MCF 10A (cell line): ENCODE measurements at regions not wholly inside any gene's neighbourhood (a gene's known extent, or its start where the extent isn't known, plus 50 kb on each side); places are given as distances from the start of the nearest gene placed in this dataset.

Experiments
- BruUV-seq: library from RNA; stranded (reverse); fragments of 400-500 nt; replicated peaks from 2 replicates; lab custom pipeline; 2021; lab: Mats Ljungman, UMichigan
- CTCF ChIA-PET: fragments of 300-600 bp; sonication (Branson Sonifier 250); formaldehyde crosslinking; extraction: SDS; loops from one replicate; lab custom pipeline; 2021; ENCODE audit warnings: antibody characterized with exemption, inconsistent platforms; lab: Yijun Ruan, JAX
- POLR2A ChIA-PET: fragments of 300-600, 350-650 bp; sonication (Branson Sonifier 250); formaldehyde crosslinking; extraction: SDS; loops from one replicate; lab custom pipeline; 2020; ENCODE audit warnings: antibody characterized with exemption, inconsistent platforms; lab: Yijun Ruan, JAX
- DNase-seq: peaks from one replicate; pipeline ENCODE4 v3.0.0-alpha.2; 2018; ENCODE audit not compliant: unreplicated experiment
- H3K27ac Mint-ChIP-seq: one replicate; pipeline ENCODE4 v1.8.0; 2022; ENCODE audit warnings: mild to moderate bottlenecking, low read depth, mixed read lengths; ENCODE audit not compliant: unreplicated experiment
- H3K27me3 Mint-ChIP-seq: one replicate; pipeline ENCODE4 v1.8.0; 2022; ENCODE audit warnings: mixed read lengths; ENCODE audit not compliant: insufficient read depth, unreplicated experiment
- H3K36me3 Mint-ChIP-seq: one replicate; pipeline ENCODE4 v1.8.0; 2022; ENCODE audit warnings: mild to moderate bottlenecking, moderate library complexity, mixed read lengths; ENCODE audit not compliant: insufficient read depth, unreplicated experiment
- H3K4me1 Mint-ChIP-seq: one replicate; pipeline ENCODE4 v1.8.0; 2022; ENCODE audit warnings: mixed read lengths; ENCODE audit not compliant: insufficient read depth, unreplicated experiment
- H3K4me3 Mint-ChIP-seq: one replicate; pipeline ENCODE4 v1.8.0; 2022; ENCODE audit warnings: mild to moderate bottlenecking, moderate library complexity, mixed read lengths; ENCODE audit not compliant: unreplicated experiment
- H3K9me3 Mint-ChIP-seq: one replicate; pipeline ENCODE4 v1.8.0; 2022; ENCODE audit warnings: mixed read lengths; ENCODE audit not compliant: unreplicated experiment
- CTCF ChIP-seq: fragments of 200-600 bp; IDR thresholded peaks from one replicate; pipeline ENCODE4 v1.8.0; 2022; ENCODE audit warnings: antibody characterized with exemption, mild to moderate bottlenecking; ENCODE audit not compliant: unreplicated experiment
- intact Hi-C: fragments of 100-400 bp; cut with micrococcal nuclease; formaldehyde crosslinking; loops from 2 replicates; pipeline ENCODE4 v1.14.1; 2022

DNA sequence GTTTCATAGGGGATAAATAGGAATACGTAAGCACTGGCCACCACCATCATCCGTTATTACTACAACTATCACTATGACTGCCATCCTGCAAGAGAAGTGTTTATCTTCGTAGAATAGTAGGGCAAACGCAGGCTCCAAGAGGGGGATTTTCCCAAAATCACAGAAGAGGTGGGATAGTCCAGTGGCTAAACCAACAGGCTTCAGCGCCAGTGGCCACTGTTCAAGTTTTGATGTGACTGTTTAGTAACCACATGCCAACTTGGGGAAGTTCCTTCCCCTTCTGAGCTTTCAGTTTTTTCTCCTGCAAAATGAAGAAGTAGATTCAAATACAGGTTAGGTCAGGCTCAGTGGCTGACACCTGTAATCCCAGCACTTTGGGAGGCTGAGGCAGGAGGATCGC lies 60.7 kb upstream of the GRIN2A start:
- Mint-ChIP-seq H3K27ac (no peak overlapping the region), H3K4me3 (no peak overlapping the region), H3K27me3 (peaks cover 11% of the 10 kb centered on the region), H3K36me3 (peaks cover 7% of the 10 kb centered on the region), H3K4me1 (no peaks in the 10 kb centered on the region), H3K9me3 (no peaks in the 10 kb centered on the region)
- no TSS peak for BruUV-seq
- ChIA-PET POLR2A (no interaction called here), CTCF (interaction anchor here (0.6 kb wide), 1 partner anchor 27 kb away, joined by 3 read pairs; no protein-coding TSS in a partner anchor)
- no peak for TF ChIP-seq CTCF
- no peak for DNase-seq
- intact Hi-C loops, result no loop called here

DNA sequence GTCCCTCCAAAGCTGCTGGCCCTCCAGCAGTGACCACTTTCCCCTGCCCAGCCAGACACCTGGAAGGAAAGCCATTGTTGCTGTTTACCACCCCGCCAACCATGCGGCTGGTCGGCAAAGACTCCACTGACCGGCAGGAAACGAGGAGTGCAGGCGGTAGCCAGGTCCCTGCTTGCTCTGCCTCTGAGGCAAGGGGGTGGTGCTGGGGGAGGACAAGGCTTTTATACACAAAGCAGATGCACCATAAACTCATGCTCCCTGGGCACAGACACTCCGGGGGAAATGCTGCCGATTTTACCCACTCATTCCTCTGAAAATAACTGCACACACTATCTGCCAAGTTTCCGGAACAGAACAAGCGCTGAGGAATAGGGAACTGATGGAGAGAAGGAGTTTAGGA lies 62.8 kb upstream of the GRIN2A start:
- intact Hi-C loops, result no loop called here
- Mint-ChIP-seq H3K4me1 (no peaks in the 10 kb centered on the region), H3K4me3 (no peak overlapping the region), H3K9me3 (no peaks in the 10 kb centered on the region), H3K27ac (no peak overlapping the region), H3K27me3 (no peaks in the 10 kb centered on the region), H3K36me3 (peaks cover 7% of the 10 kb centered on the region)
- no peak for TF ChIP-seq CTCF
- no TSS peak for BruUV-seq
- DNase-seq, result no peak
- POLR2A ChIA-PET, result interaction anchor here (0.5 kb wide), 1 partner anchor 9 kb away, joined by 3 read pairs; no protein-coding TSS in a partner anchor
- CTCF ChIA-PET, result interaction anchor here (0.8 to 1.0 kb wide), 3 partner anchors 9 to 34 kb away, joined by 3 to 5 read pairs (median 3); no protein-coding TSS in a partner anchor

GRCh38 chr16:10250137-10250828 lies 68.1 kb upstream of the GRIN2A start:
- intact Hi-C loops, result no loop called here
- H3K4me1 Mint-ChIP-seq, result no peaks in the 10 kb centered on the region
- no peaks in the 10 kb centered on the region for H3K36me3 Mint-ChIP-seq
- no peak overlapping the region for H3K27ac Mint-ChIP-seq
- no peaks in the 10 kb centered on the region for H3K27me3 Mint-ChIP-seq
- no peaks in the 10 kb centered on the region for H3K9me3 Mint-ChIP-seq
- no peak overlapping the region for H3K4me3 Mint-ChIP-seq
- no peak for TF ChIP-seq CTCF
- ChIA-PET POLR2A (interaction anchor here (0.7 kb wide), 1 partner anchor 53 kb away, joined by 4 read pairs; no protein-coding TSS in a partner anchor), CTCF (interaction anchor here (0.6 to 1.8 kb wide), 4 partner anchors 16 to 265 kb away, joined by 3 read pairs; no protein-coding TSS in a partner anchor)
- no TSS peak for BruUV-seq
- DNase-seq, result no peak

- Mint-ChIP-seq H3K27me3 (no peaks in the 10 kb centered on the region), H3K9me3 (no peaks in the 10 kb centered on the region), H3K36me3 (no peaks in the 10 kb centered on the region), H3K4me3 (no peak overlapping the region), H3K4me1 (peaks cover 11% of the 10 kb centered on the region), H3K27ac (no peak overlapping the region)
- ChIA-PET CTCF (interaction anchor here (1.2 kb wide), 1 partner anchor 263 kb away, joined by 4 read pairs; no protein-coding TSS in a partner anchor), POLR2A (no interaction called here)
- intact Hi-C loops, result no loop called here
- no TSS peak for BruUV-seq
- DNase-seq, result no peak
- TF ChIP-seq CTCF, result no peak
Measured at GRCh38 chr16:10252155-10252554, 69.9 kb upstream of the GRIN2A start.
